ENCODE measurements at regions not wholly inside any gene's neighbourhood (a gene's known extent, or its start where the extent isn't known, plus 50 kb on each side); places are given as distances from the start of the nearest gene placed in this dataset.

- no peak for DNase-seq
Measured at GRCh38 chr5:4204276-4205141, 608.9 kb downstream of the IRX1 start.

- no peak for DNase-seq
Measured at GRCh38 chr5:4205398-4205797, 609.8 kb downstream of the IRX1 start.

- DNase-seq: no peak
Measured at GRCh38 chr5:4206127-4206526, 610.5 kb downstream of the IRX1 start.

GRCh38 chr5:4207486-4207885 lies 611.9 kb downstream of the IRX1 start:
- no peak for DNase-seq

GRCh38 chr5:4208537-4208936 lies 612.9 kb downstream of the IRX1 start:
- DNase-seq: no peak

- no peak for DNase-seq
Measured at GRCh38 chr5:4208996-4209395, 613.4 kb downstream of the IRX1 start.

- no peak for DNase-seq
Measured at GRCh38 chr5:4212071-4212739, 616.6 kb downstream of the IRX1 start.

- no peak for DNase-seq
Measured at GRCh38 chr5:4212981-4213819, 617.6 kb downstream of the IRX1 start.

GRCh38 chr5:4215143-4215542 lies 619.5 kb downstream of the IRX1 start:
- no peak for DNase-seq

- no peak for DNase-seq
Measured at GRCh38 chr5:4216142-4216541, 620.5 kb downstream of the IRX1 start.

- DNase-seq: no peak
Measured at GRCh38 chr5:4220016-4220415, 624.4 kb downstream of the IRX1 start.

- no peak for DNase-seq
Measured at GRCh38 chr5:4221048-4221447, 625.4 kb downstream of the IRX1 start.

GRCh38 chr5:4222147-4222546 lies 626.5 kb downstream of the IRX1 start:
- no peak for DNase-seq

- no peak for DNase-seq
Measured at GRCh38 chr5:4222821-4223220, 627.2 kb downstream of the IRX1 start.

- no peak for DNase-seq
Measured at GRCh38 chr5:4225741-4226140, 630.1 kb downstream of the IRX1 start.

- no peak for DNase-seq
Measured at GRCh38 chr5:4226565-4226964, 630.9 kb downstream of the IRX1 start.

GRCh38 chr5:4228708-4229107 lies 633.1 kb downstream of the IRX1 start:
- no peak for DNase-seq

- no peak for DNase-seq
Measured at GRCh38 chr5:4229414-4230292, 634.0 kb downstream of the IRX1 start.

- DNase-seq: no peak
Measured at GRCh38 chr5:4230471-4230785, 634.8 kb downstream of the IRX1 start.

GRCh38 chr5:4230786-4231641 lies 635.4 kb downstream of the IRX1 start:
- DNase-seq: no peak

- no peak for DNase-seq
Measured at GRCh38 chr5:4232084-4232483, 636.5 kb downstream of the IRX1 start.

- DNase-seq: no peak
Measured at GRCh38 chr5:4233671-4234070, 638.0 kb downstream of the IRX1 start.

All from NCI-H226 (cell line).